ENCODE measurements at regions not wholly inside any gene's neighbourhood (a gene's known extent, or its start where the extent isn't known, plus 50 kb on each side); places are given as distances from the start of the nearest gene placed in this dataset.

GRCh38 chr5:172544371-172545095 is 90.2 kb upstream of the SH3PXD2B start:
- H3K4me1 Mint-ChIP-seq (ENCODE audit: insufficient read depth, unreplicated experiment): no peaks in the 10 kb centered on the region
- no peak overlapping the region for H3K4me3 Mint-ChIP-seq (ENCODE audit: unreplicated experiment)
- intact Hi-C loops (cut with micrococcal nuclease): no loop called here
- H3K9me3 Mint-ChIP-seq (ENCODE audit: unreplicated experiment): no peaks in the 10 kb centered on the region
- TF ChIP-seq, protein P1, sequence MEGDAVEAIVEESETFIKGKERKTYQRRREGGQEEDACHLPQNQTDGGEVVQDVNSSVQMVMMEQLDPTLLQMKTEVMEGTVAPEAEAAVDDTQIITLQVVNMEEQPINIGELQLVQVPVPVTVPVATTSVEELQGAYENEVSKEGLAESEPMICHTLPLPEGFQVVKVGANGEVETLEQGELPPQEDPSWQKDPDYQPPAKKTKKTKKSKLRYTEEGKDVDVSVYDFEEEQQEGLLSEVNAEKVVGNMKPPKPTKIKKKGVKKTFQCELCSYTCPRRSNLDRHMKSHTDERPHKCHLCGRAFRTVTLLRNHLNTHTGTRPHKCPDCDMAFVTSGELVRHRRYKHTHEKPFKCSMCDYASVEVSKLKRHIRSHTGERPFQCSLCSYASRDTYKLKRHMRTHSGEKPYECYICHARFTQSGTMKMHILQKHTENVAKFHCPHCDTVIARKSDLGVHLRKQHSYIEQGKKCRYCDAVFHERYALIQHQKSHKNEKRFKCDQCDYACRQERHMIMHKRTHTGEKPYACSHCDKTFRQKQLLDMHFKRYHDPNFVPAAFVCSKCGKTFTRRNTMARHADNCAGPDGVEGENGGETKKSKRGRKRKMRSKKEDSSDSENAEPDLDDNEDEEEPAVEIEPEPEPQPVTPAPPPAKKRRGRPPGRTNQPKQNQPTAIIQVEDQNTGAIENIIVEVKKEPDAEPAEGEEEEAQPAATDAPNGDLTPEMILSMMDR (IDR thresholded peaks at IDR 0.05; ENCODE audit: unreplicated experiment): no peak
- peaks cover 33% of the 10 kb centered on the region for H3K27me3 Mint-ChIP-seq (ENCODE audit: insufficient read depth, unreplicated experiment)
- CTCF ChIA-PET: interaction anchor here (0.5 to 1.9 kb wide), 4 partner anchors 11 to 161 kb away, joined by 3 to 7 read pairs (median 4); no protein-coding TSS in a partner anchor
- no peaks in the 10 kb centered on the region for H3K36me3 Mint-ChIP-seq (ENCODE audit: insufficient read depth, unreplicated experiment)
- POLR2A ChIA-PET: interaction anchor here (1.6 kb wide), 1 partner anchor 11 kb away, joined by 8 read pairs; no protein-coding TSS in a partner anchor
- no peak for DNase-seq (ENCODE audit: unreplicated experiment)
- BruUV-seq (replicated peaks): no TSS peak
- no peak overlapping the region for H3K27ac Mint-ChIP-seq (ENCODE audit: low read depth, unreplicated experiment)

DNA sequence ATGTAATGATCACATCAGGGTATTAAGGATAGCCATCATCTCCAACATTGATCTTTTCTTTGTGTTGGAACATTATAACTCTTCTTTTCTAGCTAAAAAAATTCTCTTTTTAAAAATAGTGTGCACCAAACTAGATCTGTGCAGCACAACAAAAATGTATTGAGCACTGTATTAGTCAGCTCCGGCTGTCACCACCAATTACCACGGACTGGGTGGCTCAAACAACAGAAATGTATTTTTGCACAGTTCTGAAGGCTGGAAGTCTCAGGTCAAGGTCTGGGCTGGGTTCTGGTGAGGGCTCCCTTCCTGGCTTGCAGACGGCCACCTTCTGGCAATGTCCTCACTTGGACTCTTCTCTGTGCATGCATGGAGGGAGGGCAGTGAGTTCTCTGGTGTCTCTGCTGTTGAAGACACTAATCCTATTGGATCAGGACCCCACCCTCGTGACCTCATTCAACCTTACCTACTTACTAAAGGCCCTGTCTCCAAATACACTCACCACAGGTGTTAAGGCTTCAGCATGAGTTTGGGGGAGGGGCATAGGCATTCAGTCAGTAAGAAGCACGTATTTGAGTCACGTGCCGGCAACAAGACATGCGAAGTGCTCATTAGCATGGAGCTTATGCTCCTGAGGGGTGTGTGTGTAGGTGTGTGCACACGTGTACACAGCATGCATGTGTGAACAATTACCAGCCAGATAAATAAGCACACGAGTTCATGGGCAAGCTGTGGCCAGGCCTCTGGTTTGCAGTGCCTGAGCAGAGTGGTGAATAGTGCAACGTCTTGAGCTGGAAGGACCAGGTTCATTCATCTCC is 89.4 kb upstream of the SH3PXD2B start:
- TF ChIP-seq, protein P1 (IDR thresholded peaks at IDR 0.05; ENCODE audit: unreplicated experiment): no peak
- no peak overlapping the region for H3K27ac Mint-ChIP-seq (ENCODE audit: low read depth, unreplicated experiment)
- H3K36me3 Mint-ChIP-seq (ENCODE audit: insufficient read depth, unreplicated experiment): no peaks in the 10 kb centered on the region
- H3K4me1 Mint-ChIP-seq (ENCODE audit: insufficient read depth, unreplicated experiment): no peaks in the 10 kb centered on the region
- H3K4me3 Mint-ChIP-seq (ENCODE audit: unreplicated experiment): no peak overlapping the region
- H3K27me3 Mint-ChIP-seq (ENCODE audit: insufficient read depth, unreplicated experiment): peaks cover 33% of the 10 kb centered on the region
- BruUV-seq (replicated peaks): no TSS peak
- ChIA-PET CTCF (interaction anchor here (0.5 to 1.9 kb wide), 4 partner anchors 10 to 680 kb away, joined by 3 to 7 read pairs (median 4); no protein-coding TSS in a partner anchor), POLR2A (interaction anchor here (1.6 kb wide), 1 partner anchor 10 kb away, joined by 8 read pairs; no protein-coding TSS in a partner anchor)
- intact Hi-C loops (cut with micrococcal nuclease): no loop called here
- DNase-seq (ENCODE audit: unreplicated experiment): no peak
- H3K9me3 Mint-ChIP-seq (ENCODE audit: unreplicated experiment): no peaks in the 10 kb centered on the region

GRCh38 chr5:172542651-172543131 is 88.4 kb upstream of the SH3PXD2B start:
- no peak overlapping the region for H3K4me3 Mint-ChIP-seq (ENCODE audit: unreplicated experiment)
- H3K27ac Mint-ChIP-seq (ENCODE audit: low read depth, unreplicated experiment): no peak overlapping the region
- TF ChIP-seq, protein P1 (IDR thresholded peaks at IDR 0.05; ENCODE audit: unreplicated experiment): no peak
- no peaks in the 10 kb centered on the region for H3K9me3 Mint-ChIP-seq (ENCODE audit: unreplicated experiment)
- DNase-seq (ENCODE audit: unreplicated experiment): no peak
- ChIA-PET POLR2A (no interaction called here), CTCF (interaction anchor here (0.6 to 1.9 kb wide), 5 partner anchors 14 to 156 kb away, joined by 3 to 7 read pairs (median 3); no protein-coding TSS in a partner anchor)
- peaks cover 33% of the 10 kb centered on the region for H3K27me3 Mint-ChIP-seq (ENCODE audit: insufficient read depth, unreplicated experiment)
- no TSS peak for BruUV-seq (replicated peaks)
- no peaks in the 10 kb centered on the region for H3K4me1 Mint-ChIP-seq (ENCODE audit: insufficient read depth, unreplicated experiment)
- H3K36me3 Mint-ChIP-seq (ENCODE audit: insufficient read depth, unreplicated experiment): no peaks in the 10 kb centered on the region
- intact Hi-C loops (cut with micrococcal nuclease): no loop called here

- no peak for DNase-seq (ENCODE audit: unreplicated experiment)
- Mint-ChIP-seq H3K27me3 (ENCODE audit: insufficient read depth, unreplicated experiment) (peaks cover 26% of the 10 kb centered on the region), H3K4me3 (ENCODE audit: unreplicated experiment) (no peak overlapping the region), H3K36me3 (ENCODE audit: insufficient read depth, unreplicated experiment) (no peaks in the 10 kb centered on the region), H3K4me1 (ENCODE audit: insufficient read depth, unreplicated experiment) (no peaks in the 10 kb centered on the region), H3K27ac (ENCODE audit: low read depth, unreplicated experiment) (no peak overlapping the region), H3K9me3 (ENCODE audit: unreplicated experiment) (no peaks in the 10 kb centered on the region)
- POLR2A ChIA-PET: interaction anchor here (0.6 to 2.6 kb wide), 3 partner anchors 20 to 96 kb away, joined by 3 to 10 read pairs (median 3); no protein-coding TSS in a partner anchor
- CTCF ChIA-PET: interaction anchor here (0.7 to 1.2 kb wide), 5 partner anchors 15 to 156 kb away, joined by 3 to 5 read pairs (median 3); no protein-coding TSS in a partner anchor
- TF ChIP-seq, protein P1 (IDR thresholded peaks at IDR 0.05; ENCODE audit: unreplicated experiment): no peak
- no TSS peak for BruUV-seq (replicated peaks)
- intact Hi-C loops (cut with micrococcal nuclease): loop anchor here (2.0 kb wide), 1 partner anchor 15 kb away; no protein-coding TSS in a partner anchor
Measured at GRCh38 chr5:172541773-172542136, 87.4 kb upstream of the SH3PXD2B start.
